Keratinocyte (primary cell): ENCODE measurements at regions not wholly inside any gene's neighbourhood (a gene's known extent, or its start where the extent isn't known, plus 50 kb on each side); places are given as distances from the start of the nearest gene placed in this dataset.

Experiments
- DNase-seq: peaks from one replicate; pipeline ENCODE4 v3.0.0-alpha.2; 2011; ENCODE audit warnings: low read depth, missing footprints, low spot score
- FAIRE-seq: peaks from 2 replicates; lab custom pipeline; 2011; peaks lifted over from hg19 to GRCh38; lab: Jason Lieb, UNC
- H2AFZ ChIP-seq: 2 replicates; pipeline ENCODE4 v1.6.0; 2012; ENCODE audit warnings: low read length, control low read depth, inconsistent platforms; ENCODE audit not compliant: control insufficient read depth
- H3K27ac ChIP-seq: 2 replicates; pipeline ENCODE4 v1.5.1; 2011; ENCODE audit warnings: low read length; ENCODE audit not compliant: control insufficient read depth, insufficient read depth
- H3K27me3 ChIP-seq: 3 replicates; pipeline ENCODE4 v1.6.0; 2011; ENCODE audit warnings: low read length; ENCODE audit not compliant: control insufficient read depth, insufficient read depth; ENCODE audit errors: extremely low read depth
- H3K36me3 ChIP-seq, 2 experiments: 2 replicates in 1 of 2; 3 replicates in 1 of 2; pipeline ENCODE4 v1.5.1; 2011; ENCODE audit warnings: low read length in 2 of 2, mild to moderate bottlenecking in 1 of 2; ENCODE audit not compliant: control insufficient read depth in 2 of 2, insufficient read depth in 2 of 2; ENCODE audit errors: extremely low read depth in 1 of 2
- H3K4me1 ChIP-seq: 3 replicates; pipeline ENCODE4 v1.5.1; 2011; ENCODE audit warnings: low read length; ENCODE audit not compliant: control insufficient read depth, insufficient read depth; ENCODE audit errors: extremely low read depth
- H3K4me2 ChIP-seq: 3 replicates; pipeline ENCODE4 v1.6.0; 2011; ENCODE audit warnings: low read depth, low read length; ENCODE audit not compliant: control insufficient read depth, insufficient read depth; ENCODE audit errors: extremely low read depth
- H3K4me3 ChIP-seq, 3 experiments: fragments of 200-600 bp in 1 of 3; sonication (generic) in 1 of 3; 2 replicates in 2 of 3; 3 replicates in 1 of 3; pipeline ENCODE4 v1.5.1; 2011 to 2016; ENCODE audit warnings: low read length in 3 of 3, mild to moderate bottlenecking in 3 of 3, control low read depth in 2 of 3, inconsistent platforms in 1 of 3, low read depth in 1 of 3, mixed read lengths in 1 of 3, mixed run types in 1 of 3, moderate library complexity in 1 of 3; ENCODE audit not compliant: control insufficient read depth in 2 of 3, insufficient read depth in 2 of 3; ENCODE audit errors: extremely low read depth in 1 of 3
- H3K79me2 ChIP-seq: 2 replicates; pipeline ENCODE4 v1.6.0; 2012; ENCODE audit warnings: low read length; ENCODE audit not compliant: control insufficient read depth, insufficient read depth
- H3K9ac ChIP-seq: 3 replicates; pipeline ENCODE4 v1.6.0; 2011; ENCODE audit warnings: low read length; ENCODE audit not compliant: control insufficient read depth, insufficient read depth; ENCODE audit errors: extremely low read depth
- H3K9me1 ChIP-seq: 3 replicates; pipeline ENCODE4 v1.6.0; 2011; ENCODE audit warnings: low read length; ENCODE audit not compliant: control insufficient read depth, insufficient read depth; ENCODE audit errors: extremely low read depth
- H3K9me3 ChIP-seq: 2 replicates; pipeline ENCODE4 v1.5.1; 2012; ENCODE audit warnings: low read depth, low read length; ENCODE audit not compliant: control insufficient read depth
- H4K20me1 ChIP-seq: 3 replicates; pipeline ENCODE4 v1.6.0; 2011; ENCODE audit warnings: low read length; ENCODE audit not compliant: control insufficient read depth, insufficient read depth; ENCODE audit errors: extremely low read depth
- EZH2 ChIP-seq: IDR thresholded peaks from one replicate; pipeline ENCODE4 v1.6.1; 2012; ENCODE audit warnings: inconsistent platforms, mild to moderate bottlenecking, low read length, moderate library complexity
- dilution Hi-C: fragments of 300-500 bp; cut with MboI; formaldehyde crosslinking; loops from one replicate; pipeline ENCODE4 v1.7.0; 2020; ENCODE audit warnings: low sequenced_read_pairs; ENCODE audit not compliant: extremely low pct_ligation_motif_present
- TF ChIP-seq, protein P1 (sequence below), 3 experiments: IDR thresholded peaks in 1 of 3; conservative IDR thresholded peaks in 1 of 3; optimal IDR thresholded peaks in 1 of 3; 2 replicates in 2 of 3; 3 replicates in 1 of 3; pipeline versions ENCODE3 to v1.5.1; 2011; ENCODE audit warnings: low read length in 3 of 3, mild to moderate bottlenecking in 3 of 3, moderate library complexity in 2 of 3, control low read depth in 1 of 3, inconsistent platforms in 1 of 3; ENCODE audit not compliant: insufficient read depth in 2 of 3; ENCODE audit errors: extremely low read depth in 1 of 3

- H4K20me1 ChIP-seq: no peaks in the 10 kb centered on the region
- no peak overlapping the region for H2AFZ ChIP-seq
- no peaks in the 10 kb centered on the region for H3K27me3 ChIP-seq
- H3K27ac ChIP-seq: no peak overlapping the region
- no peaks in the 10 kb centered on the region for H3K9me3 ChIP-seq
- TF ChIP-seq, protein P1, sequence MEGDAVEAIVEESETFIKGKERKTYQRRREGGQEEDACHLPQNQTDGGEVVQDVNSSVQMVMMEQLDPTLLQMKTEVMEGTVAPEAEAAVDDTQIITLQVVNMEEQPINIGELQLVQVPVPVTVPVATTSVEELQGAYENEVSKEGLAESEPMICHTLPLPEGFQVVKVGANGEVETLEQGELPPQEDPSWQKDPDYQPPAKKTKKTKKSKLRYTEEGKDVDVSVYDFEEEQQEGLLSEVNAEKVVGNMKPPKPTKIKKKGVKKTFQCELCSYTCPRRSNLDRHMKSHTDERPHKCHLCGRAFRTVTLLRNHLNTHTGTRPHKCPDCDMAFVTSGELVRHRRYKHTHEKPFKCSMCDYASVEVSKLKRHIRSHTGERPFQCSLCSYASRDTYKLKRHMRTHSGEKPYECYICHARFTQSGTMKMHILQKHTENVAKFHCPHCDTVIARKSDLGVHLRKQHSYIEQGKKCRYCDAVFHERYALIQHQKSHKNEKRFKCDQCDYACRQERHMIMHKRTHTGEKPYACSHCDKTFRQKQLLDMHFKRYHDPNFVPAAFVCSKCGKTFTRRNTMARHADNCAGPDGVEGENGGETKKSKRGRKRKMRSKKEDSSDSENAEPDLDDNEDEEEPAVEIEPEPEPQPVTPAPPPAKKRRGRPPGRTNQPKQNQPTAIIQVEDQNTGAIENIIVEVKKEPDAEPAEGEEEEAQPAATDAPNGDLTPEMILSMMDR (optimal IDR thresholded peaks at IDR 0.05 in 1 of 3, IDR thresholded peaks at IDR 0.05 in 1 of 3, conservative IDR thresholded peaks at IDR 0.05 in 1 of 3; ENCODE audit: extremely low read depth in 1 of 3, insufficient read depth in 2 of 3, low read length in 3 of 3): no peak
- no peak for TF ChIP-seq EZH2
- H3K4me1 ChIP-seq: no peaks in the 10 kb centered on the region
- FAIRE-seq (no peak), DNase-seq (no peak)
- H3K4me3 ChIP-seq: no peak overlapping the region
- no peaks in the 10 kb centered on the region for H3K36me3 ChIP-seq
- H3K9ac ChIP-seq: no peak overlapping the region
- dilution Hi-C loops: loop anchor here (25.0 kb wide), 1 partner anchor 347 kb away; no protein-coding TSS in a partner anchor
- no peaks in the 10 kb centered on the region for H3K79me2 ChIP-seq
- H3K9me1 ChIP-seq: no peaks in the 10 kb centered on the region
- no peak overlapping the region for H3K4me2 ChIP-seq
Measured at GRCh38 chr4:181509073-181509472, 734.1 kb upstream of the TENM3 start.

DNA sequence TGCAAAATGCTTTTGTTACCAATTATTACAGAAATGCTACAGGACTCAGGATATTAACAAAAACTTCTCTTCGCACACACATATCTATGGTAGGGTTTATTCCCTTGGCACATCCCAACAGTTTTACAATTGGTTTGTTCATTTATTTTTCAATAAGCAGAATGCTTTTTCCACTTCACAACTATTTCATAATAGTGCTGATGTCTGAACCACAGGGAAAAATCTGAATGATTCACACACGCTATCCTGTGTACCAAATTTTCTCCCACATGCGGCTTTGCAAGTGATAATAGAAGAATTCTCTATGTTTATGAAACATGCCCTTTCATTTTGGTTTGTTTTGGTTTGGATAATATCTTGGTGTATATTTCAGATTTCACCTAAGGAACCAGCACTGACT lies 725.7 kb upstream of the TENM3 start:
- H3K36me3 ChIP-seq: no peaks in the 10 kb centered on the region
- FAIRE-seq (no peak), DNase-seq (no peak)
- H3K4me2 ChIP-seq: no peak overlapping the region
- H3K9ac ChIP-seq: no peak overlapping the region
- H2AFZ ChIP-seq: no peak overlapping the region
- dilution Hi-C loops: loop anchor here (25.0 kb wide), 1 partner anchor 355 kb away; no protein-coding TSS in a partner anchor
- TF ChIP-seq, protein P1 (optimal IDR thresholded peaks at IDR 0.05 in 1 of 3, IDR thresholded peaks at IDR 0.05 in 1 of 3, conservative IDR thresholded peaks at IDR 0.05 in 1 of 3; ENCODE audit: extremely low read depth in 1 of 3, insufficient read depth in 2 of 3, low read length in 3 of 3): no peak
- no peak for TF ChIP-seq EZH2
- H3K9me3 ChIP-seq: no peaks in the 10 kb centered on the region
- no peak overlapping the region for H3K27ac ChIP-seq
- H3K4me3 ChIP-seq: no peak overlapping the region
- no peaks in the 10 kb centered on the region for H3K4me1 ChIP-seq
- no peaks in the 10 kb centered on the region for H4K20me1 ChIP-seq
- H3K27me3 ChIP-seq: no peaks in the 10 kb centered on the region
- no peaks in the 10 kb centered on the region for H3K9me1 ChIP-seq
- no peaks in the 10 kb centered on the region for H3K79me2 ChIP-seq
